SJCRH30 (cell line): ENCODE measurements at regions not wholly inside any gene's neighbourhood (a gene's known extent, or its start where the extent isn't known, plus 50 kb on each side); places are given as distances from the start of the nearest gene placed in this dataset.
A peak's percentile ranks its signal among the peaks of the same experiment; 100 is the strongest.

Source experiments
- DNase-seq, 2 experiments: peaks; one replicate each; pipeline ENCODE4 v3.0.0-alpha.2; 2015 to 2020
- H3K27ac ChIP-seq: fragments of 250-450 bp; sonication (Bioruptor Pico); 2 replicates; pipeline ENCODE4 v1.5.1; 2020; ENCODE audit warnings: mild to moderate bottlenecking, moderate library complexity
- H3K27me3 ChIP-seq: fragments of 250-450 bp; sonication (Bioruptor Pico); 2 replicates; pipeline ENCODE4 v1.5.1; 2020; ENCODE audit warnings: mild to moderate bottlenecking, moderate library complexity
- H3K36me3 ChIP-seq: fragments of 250-450 bp; sonication (Bioruptor Pico); 2 replicates; pipeline ENCODE4 v1.5.1; 2020; ENCODE audit warnings: mild to moderate bottlenecking, moderate library complexity
- H3K4me1 ChIP-seq: fragments of 250-450 bp; sonication (Bioruptor Pico); 2 replicates; pipeline ENCODE4 v1.5.1; 2020; ENCODE audit warnings: mild to moderate bottlenecking, moderate library complexity
- H3K4me3 ChIP-seq: fragments of 250-450 bp; sonication (Bioruptor Pico); 2 replicates; pipeline ENCODE4 v1.5.1; 2020; ENCODE audit warnings: mild to moderate bottlenecking, moderate library complexity
- H3K9me3 ChIP-seq: fragments of 250-450 bp; sonication (Bioruptor Pico); replicated peaks from 2 replicates; pipeline ENCODE4 v1.5.1; 2020; ENCODE audit warnings: mild to moderate bottlenecking, moderate library complexity

DNA sequence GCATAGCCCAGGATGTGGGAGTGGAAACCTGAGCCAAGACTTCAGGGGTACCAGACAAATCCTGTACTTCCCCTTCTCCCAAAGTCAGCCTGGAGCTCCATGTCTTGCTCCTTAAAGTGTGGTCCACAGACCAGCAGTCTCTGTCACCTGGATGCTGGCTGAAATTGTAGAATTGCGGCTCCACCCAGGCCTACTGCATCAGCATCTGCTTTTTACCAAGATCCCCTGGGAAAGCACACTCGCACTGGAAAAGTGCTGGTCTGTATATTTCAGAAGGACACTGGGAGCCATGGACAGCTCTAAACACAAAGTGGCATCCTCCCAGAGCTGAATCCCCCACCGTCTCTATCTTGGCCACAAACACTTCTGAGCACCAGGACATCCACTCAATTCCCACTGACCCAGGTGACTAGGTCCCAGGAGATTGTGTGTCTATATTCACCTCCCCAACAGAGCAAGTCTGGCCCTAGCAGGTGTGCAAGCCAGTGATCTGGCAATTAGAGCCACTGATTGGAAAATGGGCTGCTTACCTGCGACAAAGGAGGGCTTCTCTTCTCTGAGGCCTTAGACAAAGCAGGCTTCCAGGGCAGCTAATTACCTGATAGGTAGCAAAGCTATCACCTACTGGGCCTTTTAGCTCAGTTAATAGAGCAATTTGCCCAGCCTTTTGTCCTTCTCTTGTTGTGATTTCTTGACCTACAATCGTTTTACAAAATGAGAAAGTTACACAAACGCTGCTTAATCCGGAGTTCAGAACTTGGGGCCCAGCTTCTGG lies 443.3 kb downstream of the MN1 start:
- DNase-seq, result no peak
- Histone ChIP-seq H3K4me1 (no peaks in the 10 kb centered on the region), H3K4me3 (no peak overlapping the region), H3K36me3 (no peaks in the 10 kb centered on the region), H3K27ac (no peak overlapping the region), H3K27me3 (no peaks in the 10 kb centered on the region; the same call in 1 of the 2 replicates), H3K9me3 (no peaks in the 10 kb centered on the region; the same call in 1 of the 2 replicates)

DNA sequence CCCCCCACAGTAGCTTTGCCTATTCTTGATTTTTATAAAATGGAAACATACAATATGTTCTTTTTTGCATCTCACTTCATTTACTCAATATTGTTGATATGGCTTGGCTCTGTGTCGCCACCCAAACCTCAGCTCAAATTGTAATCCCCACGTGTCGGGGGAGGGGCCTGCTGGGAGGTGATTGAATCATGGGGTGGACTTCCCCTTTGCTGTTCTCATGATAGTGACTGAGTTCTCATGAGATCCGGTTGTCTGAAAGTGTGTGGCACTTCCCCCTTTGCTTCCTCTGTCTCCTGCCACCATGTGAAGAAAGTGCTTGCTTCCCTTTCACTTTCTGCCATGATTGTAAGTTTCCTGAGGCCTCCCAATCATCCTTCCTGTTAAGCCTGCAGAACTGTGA lies 431.3 kb downstream of the MN1 start:
- no peak for DNase-seq
- Histone ChIP-seq H3K4me1 (no peaks in the 10 kb centered on the region), H3K27me3 (no peaks in the 10 kb centered on the region)

DNA sequence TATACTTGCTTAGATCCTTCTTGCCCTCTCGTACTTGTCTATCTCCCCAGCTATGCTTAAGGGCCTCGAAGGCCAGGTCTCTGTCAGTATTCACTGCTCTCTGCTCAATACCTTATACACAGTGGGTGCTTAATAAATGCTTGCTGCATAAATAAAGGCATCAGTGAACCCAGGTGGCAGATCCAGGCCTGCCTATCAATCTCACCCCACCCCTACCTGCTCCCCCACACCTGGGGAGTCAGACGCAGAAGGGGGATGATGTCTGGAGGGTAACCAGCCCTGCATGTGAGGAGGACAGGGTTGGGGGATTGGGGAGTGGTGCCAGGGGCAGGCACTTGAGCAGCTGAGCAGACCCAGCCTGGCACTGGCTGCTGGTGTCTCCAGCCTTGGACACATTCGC lies 430.6 kb downstream of the MN1 start:
- no peaks in the 10 kb centered on the region for H3K4me1 ChIP-seq
- DNase-seq, result no peak

More for the DNA sequence above, 431.3 kb downstream of the MN1 start:
- H3K36me3 ChIP-seq, result no peaks in the 10 kb centered on the region
- H3K9me3 ChIP-seq, result no peaks in the 10 kb centered on the region
- H3K4me3 ChIP-seq, result no peak overlapping the region
- H3K27ac ChIP-seq, result no peak overlapping the region

DNA sequence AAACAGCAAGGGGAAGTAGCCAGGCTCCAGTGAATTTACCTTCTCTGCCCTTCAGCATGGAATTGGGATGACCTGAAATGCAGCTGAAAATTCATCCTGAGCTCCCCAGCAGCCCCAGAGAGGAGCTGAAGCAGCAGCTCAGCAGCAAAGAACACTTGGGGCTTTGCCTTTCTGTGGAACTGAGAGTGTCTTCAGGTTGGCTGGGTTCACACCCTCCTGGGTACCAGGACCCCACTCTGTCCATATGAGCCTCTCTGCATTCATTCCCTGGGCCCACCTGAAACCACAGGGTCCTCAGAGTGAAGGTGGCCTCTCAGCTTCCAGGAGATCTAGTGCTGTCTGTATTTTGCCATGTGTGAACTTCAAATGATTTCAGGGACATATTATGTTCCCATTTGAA lies 429.2 kb downstream of the MN1 start:
- H3K4me3 ChIP-seq, result no peak overlapping the region
- no peaks in the 10 kb centered on the region for H3K27me3 ChIP-seq
- no peaks in the 10 kb centered on the region for H3K36me3 ChIP-seq
- H3K4me1 ChIP-seq, result peaks cover under 1% of the 10 kb centered on the region; the same call in 1 of the 2 replicates
- DNase-seq, result no peak
- H3K27ac ChIP-seq, result no peak overlapping the region
- no peaks in the 10 kb centered on the region for H3K9me3 ChIP-seq

More for the DNA sequence above, 430.6 kb downstream of the MN1 start:
- no peak overlapping the region for H3K4me3 ChIP-seq
- H3K9me3 ChIP-seq, result no peaks in the 10 kb centered on the region
- H3K27me3 ChIP-seq, result no peaks in the 10 kb centered on the region
- H3K27ac ChIP-seq, result no peak overlapping the region
- H3K36me3 ChIP-seq, result no peaks in the 10 kb centered on the region

DNA sequence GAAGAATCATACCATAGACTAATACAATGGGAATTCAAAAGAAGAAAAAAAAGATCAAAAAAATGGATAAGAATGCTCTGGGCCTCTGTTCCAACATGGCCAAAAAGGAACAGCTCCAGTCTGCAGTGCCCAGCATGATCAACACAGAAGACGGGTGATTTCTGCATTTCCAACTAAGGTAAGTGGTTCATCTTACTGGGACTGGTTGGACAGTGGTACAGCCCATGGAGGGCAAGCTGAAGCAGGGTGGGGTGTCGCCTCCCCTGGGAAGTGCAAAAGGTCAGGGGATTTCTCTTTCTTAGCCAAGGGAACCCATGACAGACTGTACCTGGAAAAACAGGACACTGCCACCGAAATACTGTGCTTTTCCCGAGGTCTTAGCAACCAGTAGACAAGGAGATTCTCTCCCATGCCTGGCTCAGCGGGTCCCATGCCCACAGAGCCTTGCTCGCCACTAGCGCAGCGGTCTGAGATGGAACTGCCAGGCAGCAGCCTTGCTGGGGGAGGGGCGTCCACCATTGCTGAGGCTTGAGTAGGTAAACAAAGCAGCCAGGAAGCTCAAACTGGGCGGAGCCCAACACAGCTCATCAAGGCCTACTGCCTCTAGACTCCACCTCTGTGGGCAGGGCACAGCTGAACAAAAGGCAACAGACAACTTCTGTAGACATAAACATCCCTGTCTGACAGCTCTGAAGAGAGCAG lies 428.4 kb downstream of the MN1 start:
- DNase-seq, result peak; percentile 73 to 76

DNA sequence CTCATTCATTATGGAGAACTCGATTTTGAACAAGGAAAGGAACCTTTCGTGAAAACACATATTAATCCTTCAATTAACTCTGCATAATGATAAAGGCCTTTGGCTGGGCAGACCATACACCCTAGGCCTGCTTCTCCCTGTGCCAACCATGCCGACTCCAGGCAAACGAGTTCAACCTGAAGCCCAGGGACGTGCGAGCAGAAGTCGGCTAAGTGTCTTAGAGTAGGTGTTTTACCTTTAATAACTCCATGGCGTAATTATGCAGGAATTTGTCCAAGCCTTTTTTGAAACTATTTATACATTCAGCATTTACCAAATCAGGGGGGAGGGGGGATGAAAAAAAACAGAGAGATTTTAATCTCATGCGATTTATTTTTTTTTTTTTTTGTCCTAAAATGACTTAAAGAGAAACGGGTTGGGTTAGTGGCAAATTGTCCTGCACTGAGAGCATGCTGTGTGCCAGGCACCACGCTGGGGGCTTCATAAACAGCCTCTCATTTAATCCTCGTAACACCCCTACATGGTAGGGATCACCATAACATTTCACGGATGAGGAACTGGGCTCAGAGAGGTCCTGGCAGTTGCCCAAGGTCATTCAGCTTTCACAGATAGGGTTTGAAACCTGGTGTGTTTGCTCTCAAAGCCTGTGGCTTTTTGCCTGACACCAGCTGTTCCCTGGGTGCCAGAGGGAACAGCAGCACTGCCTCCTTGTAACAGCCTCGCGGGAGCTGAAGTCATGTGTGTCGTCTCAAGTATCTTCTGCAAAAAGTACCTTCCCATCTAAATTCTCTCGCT lies 423.9 kb downstream of the MN1 start:
- Histone ChIP-seq H3K4me3 (peak overlapping the region; percentile 28), H3K27me3 (no peaks in the 10 kb centered on the region), H3K9me3 (no peaks in the 10 kb centered on the region), H3K36me3 (no peaks in the 10 kb centered on the region), H3K4me1 (peaks cover 31% of the 10 kb centered on the region), H3K27ac (peak overlapping the region; percentile 56)
- DNase-seq, result peak; percentile 92 to 97

More for the DNA sequence above, 428.4 kb downstream of the MN1 start:
- no peaks in the 10 kb centered on the region for H3K9me3 ChIP-seq
- peaks cover 4% of the 10 kb centered on the region; the same call in 1 of the 2 replicates for H3K4me1 ChIP-seq
- no peaks in the 10 kb centered on the region for H3K36me3 ChIP-seq
- H3K27me3 ChIP-seq, result no peaks in the 10 kb centered on the region
- no peak overlapping the region for H3K4me3 ChIP-seq
- H3K27ac ChIP-seq, result no peak overlapping the region

DNA sequence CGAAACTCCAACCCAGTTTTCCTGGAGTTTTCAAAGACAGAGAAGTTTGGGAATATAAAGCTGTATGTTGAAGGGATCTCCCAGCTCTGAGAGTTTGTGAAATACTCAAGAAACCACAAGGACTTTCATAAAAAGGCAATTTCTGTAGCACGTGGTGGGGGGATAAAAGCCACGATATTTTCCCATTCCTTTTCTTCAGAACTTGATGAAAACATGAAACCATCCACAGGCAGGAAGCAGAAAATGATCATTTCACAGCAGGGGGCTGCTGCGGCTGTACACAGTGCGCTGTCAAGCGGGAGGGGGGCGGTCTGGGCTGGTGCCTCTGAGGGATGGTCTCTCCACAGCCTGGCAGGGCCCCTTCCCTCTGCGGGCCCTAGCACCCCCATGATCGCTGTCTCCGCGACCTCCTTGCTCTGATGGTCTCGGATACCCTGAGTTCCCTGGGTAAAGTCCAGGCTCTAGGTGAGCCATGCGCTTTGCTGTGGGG lies 423.2 kb downstream of the MN1 start:
- peak overlapping the region; percentile 56 for H3K27ac ChIP-seq
- no peaks in the 10 kb centered on the region for H3K9me3 ChIP-seq
- H3K27me3 ChIP-seq, result no peaks in the 10 kb centered on the region
- H3K4me1 ChIP-seq, result peaks cover 31% of the 10 kb centered on the region
- no peaks in the 10 kb centered on the region for H3K36me3 ChIP-seq
- peak overlapping the region; percentile 28 for H3K4me3 ChIP-seq
- peak; percentile 47 to 64 for DNase-seq

DNA sequence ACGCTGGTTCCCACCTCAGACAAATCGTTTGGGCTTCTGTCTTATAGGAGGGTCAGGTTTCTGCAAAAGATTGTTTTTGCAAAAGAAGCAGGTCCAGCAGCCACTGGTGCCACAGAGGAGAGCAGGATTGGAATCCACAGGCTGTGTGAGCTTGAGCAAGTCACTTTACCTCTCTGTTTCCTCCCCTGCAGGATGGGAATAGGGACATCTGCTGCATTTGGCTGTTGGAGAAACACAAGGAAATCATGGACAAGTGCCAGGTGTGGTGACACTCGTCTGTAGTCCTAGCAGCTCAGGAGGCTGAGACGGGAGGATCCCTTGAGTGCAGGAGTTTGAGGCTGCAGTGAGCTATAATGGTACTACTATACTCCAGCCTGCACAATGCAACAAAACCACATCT lies 422.6 kb downstream of the MN1 start:
- Histone ChIP-seq H3K27me3 (no peaks in the 10 kb centered on the region), H3K36me3 (no peaks in the 10 kb centered on the region), H3K4me1 (peaks cover 31% of the 10 kb centered on the region), H3K4me3 (no peak overlapping the region), H3K27ac (no peak overlapping the region), H3K9me3 (no peaks in the 10 kb centered on the region)
- DNase-seq, result no peak

DNA sequence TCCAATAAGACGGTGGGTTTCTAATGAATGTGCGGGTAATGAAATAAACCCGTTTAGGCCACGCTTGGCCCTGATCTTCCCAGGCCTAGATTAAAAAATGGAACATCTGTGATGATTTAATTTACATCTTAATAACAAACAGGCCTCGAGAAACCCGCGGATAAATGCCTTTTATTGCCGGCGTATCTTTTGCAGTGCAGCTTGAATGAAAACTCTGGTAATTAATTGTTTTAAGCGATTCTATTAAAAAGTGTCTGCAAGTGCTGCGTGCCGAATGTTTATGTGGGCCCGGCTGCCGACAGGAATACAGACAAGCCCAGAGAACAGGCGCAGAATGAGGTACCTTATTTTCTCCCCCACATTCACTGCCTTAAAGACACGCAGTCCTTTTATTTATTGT lies 420.7 kb downstream of the MN1 start:
- DNase-seq, result no peak
- H3K27me3 ChIP-seq, result no peaks in the 10 kb centered on the region
- H3K36me3 ChIP-seq, result no peaks in the 10 kb centered on the region

DNA sequence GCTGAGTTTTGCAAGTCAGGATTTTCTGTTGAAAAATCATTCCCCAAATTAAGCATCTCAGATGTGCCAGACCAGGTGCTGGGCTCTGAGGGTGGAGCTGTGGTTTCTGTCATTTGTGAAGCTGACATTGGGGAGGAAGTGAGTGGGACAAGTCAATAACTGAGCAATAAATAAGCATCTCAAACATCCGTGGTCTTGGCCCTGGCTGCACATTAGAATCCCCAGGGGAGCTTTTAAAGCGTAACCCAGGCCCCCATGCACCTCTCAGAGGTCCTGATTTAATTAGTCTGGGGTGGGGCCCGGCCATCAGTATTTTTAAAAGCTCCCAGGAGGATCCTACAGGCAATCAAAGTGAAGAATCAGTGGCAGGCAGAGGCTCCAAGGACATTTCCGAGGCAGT lies 420.0 kb downstream of the MN1 start:
- Histone ChIP-seq H3K27ac (peak overlapping the region; percentile 13; the same call in 1 of the 2 replicates), H3K27me3 (no peaks in the 10 kb centered on the region), H3K36me3 (no peaks in the 10 kb centered on the region)

More for the DNA sequence above, 420.7 kb downstream of the MN1 start:
- H3K4me3 ChIP-seq, result no peak overlapping the region
- peaks cover 33% of the 10 kb centered on the region for H3K4me1 ChIP-seq
- no peak overlapping the region; the same call in 1 of the 2 replicates for H3K27ac ChIP-seq
- H3K9me3 ChIP-seq, result no peaks in the 10 kb centered on the region

DNA sequence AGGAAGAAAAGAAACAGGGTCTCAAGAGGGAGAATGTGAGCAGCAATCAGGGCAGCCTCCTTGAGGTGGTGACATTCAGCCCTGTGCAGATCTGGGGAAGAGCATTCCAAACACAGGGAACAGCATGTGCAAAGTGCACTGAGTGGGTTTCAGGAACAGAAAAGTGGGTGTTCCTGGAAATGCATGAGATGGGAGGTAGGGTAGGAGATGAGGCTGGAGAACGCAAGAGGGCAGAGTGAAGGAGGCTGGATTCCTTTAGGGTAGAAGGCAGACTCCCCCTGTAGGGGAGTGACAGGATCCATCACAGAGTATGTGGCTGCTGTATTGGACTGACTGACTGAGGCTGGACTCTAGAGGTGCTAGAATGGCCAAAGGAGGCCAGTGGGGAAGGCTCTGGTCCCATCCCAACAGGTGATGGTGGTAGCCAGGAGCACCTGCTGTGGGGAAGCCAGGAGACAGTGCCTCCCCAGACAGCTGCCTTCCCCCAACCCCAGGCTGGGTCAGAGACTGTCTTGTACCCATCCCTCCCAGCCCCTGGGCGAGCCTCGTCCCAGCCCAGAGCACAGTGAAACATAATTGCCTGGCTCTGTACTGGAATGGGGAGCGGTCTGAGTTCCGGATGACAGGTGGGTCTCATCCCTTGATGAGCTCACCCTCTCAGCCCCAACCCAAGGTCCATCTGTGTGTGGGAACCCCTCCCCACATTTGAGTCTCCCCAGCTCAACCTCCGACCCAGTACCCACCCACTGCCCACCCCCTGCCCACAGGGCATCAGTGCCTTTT lies 419.4 kb downstream of the MN1 start:
- Histone ChIP-seq H3K9me3 (no peaks in the 10 kb centered on the region), H3K4me3 (no peak overlapping the region), H3K36me3 (no peaks in the 10 kb centered on the region), H3K27me3 (no peaks in the 10 kb centered on the region), H3K4me1 (peaks cover 39% of the 10 kb centered on the region), H3K27ac (no peak overlapping the region; the same call in 1 of the 2 replicates)
- DNase-seq, result peak; percentile 17 to 28

More for the DNA sequence above, 420.0 kb downstream of the MN1 start:
- H3K4me1 ChIP-seq, result peaks cover 39% of the 10 kb centered on the region
- no peak overlapping the region for H3K4me3 ChIP-seq
- peak; percentile 60 to 73 for DNase-seq
- no peaks in the 10 kb centered on the region for H3K9me3 ChIP-seq

DNA sequence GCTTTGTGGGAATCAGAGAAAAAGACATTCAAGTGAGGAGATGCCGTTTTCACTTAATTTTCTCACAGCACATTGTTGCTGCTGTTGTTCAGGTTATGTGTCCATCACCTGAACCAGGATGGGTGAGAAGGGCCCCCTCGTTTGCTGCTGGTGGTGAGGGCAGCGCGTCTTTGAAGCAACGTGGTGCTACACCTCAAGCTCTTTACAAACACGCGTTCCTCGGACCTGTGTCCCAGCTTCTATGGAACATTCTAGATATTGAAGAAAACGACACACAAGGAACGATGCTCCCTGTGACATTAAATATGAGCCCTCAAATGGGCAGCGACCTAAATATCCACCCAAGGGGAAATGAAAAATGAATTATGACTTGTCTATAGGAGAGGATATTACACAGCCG lies 418.6 kb downstream of the MN1 start:
- no peak for DNase-seq
- Histone ChIP-seq H3K4me3 (no peak overlapping the region), H3K27me3 (no peaks in the 10 kb centered on the region), H3K27ac (no peak overlapping the region), H3K36me3 (no peaks in the 10 kb centered on the region), H3K9me3 (no peaks in the 10 kb centered on the region), H3K4me1 (peaks cover 35% of the 10 kb centered on the region)

DNA sequence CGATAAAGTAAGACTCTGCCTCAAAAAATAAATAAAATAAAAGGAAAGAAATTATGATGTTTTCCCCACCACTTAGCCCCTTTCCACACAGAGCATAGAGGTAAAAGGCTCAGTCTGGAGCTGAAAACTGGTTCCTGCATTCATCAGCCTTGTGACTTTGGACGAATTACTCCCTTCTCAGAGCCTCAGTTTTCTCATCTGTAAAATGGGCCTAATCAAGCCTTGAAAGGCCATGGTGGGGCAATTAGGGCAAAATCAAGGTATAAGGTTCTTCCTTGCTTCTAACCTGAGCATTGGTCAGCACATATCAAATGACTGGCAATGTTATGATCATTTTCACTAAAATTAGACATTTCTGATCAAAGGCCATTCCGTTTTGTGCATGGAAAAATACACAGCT lies 417.7 kb downstream of the MN1 start:
- Histone ChIP-seq H3K36me3 (no peaks in the 10 kb centered on the region), H3K4me3 (no peak overlapping the region), H3K27me3 (no peaks in the 10 kb centered on the region), H3K27ac (no peak overlapping the region), H3K9me3 (no peaks in the 10 kb centered on the region), H3K4me1 (peaks cover 35% of the 10 kb centered on the region)
- no peak for DNase-seq
